WTC11 (cell line): ENCODE measurements at regions not wholly inside any gene's neighbourhood (a gene's known extent, or its start where the extent isn't known, plus 50 kb on each side); places are given as distances from the start of the nearest gene placed in this dataset.

ENCODE experiments used
- ATAC-seq: fragments of 200-7000 bp; cut with Tn5 transposase; 2 replicates; pipeline ENCODE4 v1.10.0; 2021; ENCODE audit warnings: mild to moderate bottlenecking, moderate library complexity
- CTCF ChIA-PET: fragments of 300-600 bp; sonication (Branson Sonifier 250); formaldehyde crosslinking; loops from one replicate; lab custom pipeline; 2021; ENCODE audit warnings: antibody characterized with exemption; lab: Charles Lee
- POLR2A ChIA-PET: fragments of 350-600 bp; sonication (Branson Sonifier 250); formaldehyde crosslinking; loops from one replicate; lab custom pipeline; 2021; ENCODE audit warnings: antibody characterized with exemption; lab: Charles Lee
- DNase-seq: peaks from one replicate; pipeline ENCODE4 v3.0.0; 2021; ENCODE audit warnings: low spot score
- H3K27ac Mint-ChIP-seq: 2 replicates; pipeline ENCODE4 v1.8.0; 2021; ENCODE audit warnings: mixed read lengths
- H3K27me3 Mint-ChIP-seq: 2 replicates; pipeline ENCODE4 v1.8.0; 2021; ENCODE audit warnings: low read depth, mild to moderate bottlenecking, moderate library complexity, mixed read lengths
- H3K36me3 Mint-ChIP-seq: 2 replicates; pipeline ENCODE4 v1.8.0; 2021; ENCODE audit warnings: mixed read lengths
- H3K4me1 Mint-ChIP-seq: 2 replicates; pipeline ENCODE4 v1.8.0; 2022; ENCODE audit warnings: mixed read lengths
- H3K4me3 Mint-ChIP-seq: 2 replicates; pipeline ENCODE4 v1.8.0; 2021; ENCODE audit warnings: mild to moderate bottlenecking, moderate library complexity, mixed read lengths
- H3K9me3 Mint-ChIP-seq: 2 replicates; pipeline ENCODE4 v1.8.0; 2021; ENCODE audit warnings: mixed read lengths
- GRHL2 ChIP-seq: fragments of 250-450 bp; sonication (Bioruptor Pico); IDR thresholded peaks from 2 replicates; pipeline ENCODE4 v1.8.0; 2022; ENCODE audit warnings: mild to moderate bottlenecking, moderate library complexity; ENCODE audit not compliant: insufficient replicate concordance, severe bottlenecking
- HMGA2 ChIP-seq: fragments of 250-450 bp; sonication (Bioruptor Pico); IDR thresholded peaks from 2 replicates; pipeline ENCODE4 v1.4.0; 2021; ENCODE audit warnings: mild to moderate bottlenecking, moderate library complexity
- KAT7 ChIP-seq: sonication (generic); formaldehyde crosslinking; IDR thresholded peaks from 2 replicates; pipeline ENCODE4 v1.8.1; 2023; ENCODE audit warnings: missing genetic modification reagents, mild to moderate bottlenecking, borderline replicate concordance
- NFATC4 ChIP-seq: fragments of 250-450 bp; sonication (Bioruptor Pico); IDR thresholded peaks from 2 replicates; pipeline ENCODE4 v1.9.0; 2021; ENCODE audit warnings: mild to moderate bottlenecking
- TCF7 ChIP-seq: sonication (generic); formaldehyde crosslinking; IDR thresholded peaks from 2 replicates; pipeline ENCODE4 v1.8.0; 2022; ENCODE audit warnings: mild to moderate bottlenecking, low read depth, missing genetic modification reagents, moderate library complexity
- ZNF232 ChIP-seq: sonication (generic); formaldehyde crosslinking; IDR thresholded peaks from 2 replicates; pipeline ENCODE4 v1.8.0; 2022; ENCODE audit warnings: mild to moderate bottlenecking, missing genetic modification reagents
- TF ChIP-seq, protein P1 (sequence below): sonication (generic); formaldehyde crosslinking; IDR thresholded peaks from 2 replicates; pipeline ENCODE4 v1.8.0; 2022; ENCODE audit warnings: mild to moderate bottlenecking, missing genetic modification reagents
- TF ChIP-seq, protein P2 (sequence below): sonication (generic); formaldehyde crosslinking; IDR thresholded peaks from 2 replicates; pipeline ENCODE4 v1.8.0; 2023; ENCODE audit warnings: mild to moderate bottlenecking, missing genetic modification reagents
- TF ChIP-seq, protein P3 (sequence below): sonication (generic); formaldehyde crosslinking; conservative IDR thresholded peaks from 2 replicates; pipeline ENCODE4 v1.8.1; 2022; ENCODE audit warnings: mild to moderate bottlenecking, missing genetic modification reagents
- TF ChIP-seq, protein P4 (sequence below): sonication (generic); formaldehyde crosslinking; IDR thresholded peaks from 2 replicates; pipeline ENCODE4 v1.8.0; 2022; ENCODE audit warnings: mild to moderate bottlenecking, missing genetic modification reagents
- TF ChIP-seq, protein P5 (sequence below): sonication (generic); formaldehyde crosslinking; IDR thresholded peaks from 2 replicates; pipeline ENCODE4 v1.8.1; 2022; ENCODE audit warnings: mild to moderate bottlenecking, missing genetic modification reagents, moderate library complexity, borderline replicate concordance
- TF ChIP-seq, protein P6 (sequence below): fragments of 250-450 bp; sonication (Bioruptor Pico); conservative IDR thresholded peaks from 2 replicates; pipeline ENCODE4 v1.9.0; 2021; ENCODE audit warnings: mild to moderate bottlenecking
- TF ChIP-seq, protein P7 (sequence below): sonication (generic); formaldehyde crosslinking; IDR thresholded peaks from 2 replicates; pipeline ENCODE4 v1.8.1; 2023; ENCODE audit warnings: mild to moderate bottlenecking, missing genetic modification reagents

DNA sequence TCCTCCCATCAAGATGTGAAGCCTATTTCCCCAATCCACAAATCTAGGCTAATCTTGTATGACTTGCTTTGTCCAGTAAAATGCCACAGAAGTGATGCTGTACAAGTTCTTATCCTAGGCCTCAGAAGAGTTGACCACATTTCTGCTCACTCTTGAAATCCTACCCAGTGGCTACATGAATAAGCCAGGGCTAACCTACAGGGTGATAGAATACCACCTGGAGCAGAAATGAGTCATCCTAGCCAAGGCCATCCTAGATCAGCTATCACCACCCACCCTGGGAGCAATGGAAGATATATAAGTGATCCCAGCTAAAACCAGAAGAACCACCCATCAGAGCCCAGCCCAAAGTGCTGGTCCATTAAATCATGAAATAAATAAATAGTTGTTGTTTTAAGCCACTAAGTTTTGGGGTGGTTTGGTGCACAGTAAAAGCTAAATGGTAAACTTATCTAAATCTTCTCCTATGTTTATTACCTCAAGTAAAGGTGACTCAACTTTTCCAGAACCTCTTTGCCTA lies 105.1 kb downstream of the RPS29 start (continued):
- no peak for TF ChIP-seq KAT7 (CRISPR knock-in tag)

DNA sequence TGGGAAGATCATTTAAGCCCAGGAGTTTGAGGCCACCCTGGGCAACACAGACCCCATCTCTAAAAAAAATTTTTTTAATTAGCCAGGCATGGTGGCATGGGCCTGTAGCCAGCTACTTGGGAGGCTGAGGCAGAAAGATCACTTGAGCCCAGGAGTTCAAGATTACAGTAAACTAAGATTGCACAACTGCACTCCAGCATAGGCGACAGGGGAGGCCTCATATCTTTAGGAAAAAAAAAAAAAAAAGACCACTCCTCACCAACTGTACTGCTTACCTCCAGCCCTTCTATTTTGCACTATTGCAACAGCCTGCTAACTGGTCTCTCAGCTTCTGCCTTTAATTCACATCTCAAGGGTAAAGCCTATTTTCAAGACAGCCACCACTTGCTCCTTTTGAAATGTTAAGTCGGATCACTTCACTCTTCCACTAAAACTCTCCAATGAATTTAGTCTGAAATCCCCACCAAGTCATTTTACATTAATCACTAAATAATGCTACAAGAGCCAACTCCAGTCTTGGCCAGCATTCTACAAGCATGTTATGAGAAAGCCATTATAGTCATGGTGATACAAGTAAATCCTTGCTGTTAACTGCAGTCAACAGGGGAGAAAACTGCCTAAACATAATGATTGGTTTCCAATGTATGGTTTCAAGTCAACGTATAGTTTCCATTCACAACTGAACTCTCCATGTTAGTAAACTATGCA lies 106.0 kb downstream of the RPS29 start:
- Mint-ChIP-seq H3K4me3 (no peak overlapping the region), H3K9me3 (peaks cover 16% of the 10 kb centered on the region), H3K27me3 (no peaks in the 10 kb centered on the region), H3K27ac (no peak overlapping the region), H3K4me1 (peaks cover 10% of the 10 kb centered on the region)
- DNase-seq: no peak
- CTCF ChIA-PET: interaction anchor here (7.9 kb wide), 1 partner anchor 18 kb away, joined by 52 read pairs; no protein-coding TSS in a partner anchor
- POLR2A ChIA-PET: interaction anchor here (0.6 kb wide), 1 partner anchor 98 kb away, joined by 7 read pairs; no protein-coding TSS in a partner anchor
- TF ChIP-seq GRHL2 (CRISPR knock-in tag): no peak
- TF ChIP-seq, protein P1, sequence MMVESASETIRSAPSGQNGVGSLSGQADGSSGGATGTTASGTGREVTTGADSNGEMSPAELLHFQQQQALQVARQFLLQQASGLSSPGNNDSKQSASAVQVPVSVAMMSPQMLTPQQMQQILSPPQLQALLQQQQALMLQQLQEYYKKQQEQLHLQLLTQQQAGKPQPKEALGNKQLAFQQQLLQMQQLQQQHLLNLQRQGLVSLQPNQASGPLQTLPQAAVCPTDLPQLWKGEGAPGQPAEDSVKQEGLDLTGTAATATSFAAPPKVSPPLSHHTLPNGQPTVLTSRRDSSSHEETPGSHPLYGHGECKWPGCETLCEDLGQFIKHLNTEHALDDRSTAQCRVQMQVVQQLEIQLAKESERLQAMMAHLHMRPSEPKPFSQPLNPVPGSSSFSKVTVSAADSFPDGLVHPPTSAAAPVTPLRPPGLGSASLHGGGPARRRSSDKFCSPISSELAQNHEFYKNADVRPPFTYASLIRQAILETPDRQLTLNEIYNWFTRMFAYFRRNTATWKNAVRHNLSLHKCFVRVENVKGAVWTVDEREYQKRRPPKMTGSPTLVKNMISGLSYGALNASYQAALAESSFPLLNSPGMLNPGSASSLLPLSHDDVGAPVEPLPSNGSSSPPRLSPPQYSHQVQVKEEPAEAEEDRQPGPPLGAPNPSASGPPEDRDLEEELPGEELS (CRISPR knock-in tag): no peak
- TF ChIP-seq, protein P2, sequence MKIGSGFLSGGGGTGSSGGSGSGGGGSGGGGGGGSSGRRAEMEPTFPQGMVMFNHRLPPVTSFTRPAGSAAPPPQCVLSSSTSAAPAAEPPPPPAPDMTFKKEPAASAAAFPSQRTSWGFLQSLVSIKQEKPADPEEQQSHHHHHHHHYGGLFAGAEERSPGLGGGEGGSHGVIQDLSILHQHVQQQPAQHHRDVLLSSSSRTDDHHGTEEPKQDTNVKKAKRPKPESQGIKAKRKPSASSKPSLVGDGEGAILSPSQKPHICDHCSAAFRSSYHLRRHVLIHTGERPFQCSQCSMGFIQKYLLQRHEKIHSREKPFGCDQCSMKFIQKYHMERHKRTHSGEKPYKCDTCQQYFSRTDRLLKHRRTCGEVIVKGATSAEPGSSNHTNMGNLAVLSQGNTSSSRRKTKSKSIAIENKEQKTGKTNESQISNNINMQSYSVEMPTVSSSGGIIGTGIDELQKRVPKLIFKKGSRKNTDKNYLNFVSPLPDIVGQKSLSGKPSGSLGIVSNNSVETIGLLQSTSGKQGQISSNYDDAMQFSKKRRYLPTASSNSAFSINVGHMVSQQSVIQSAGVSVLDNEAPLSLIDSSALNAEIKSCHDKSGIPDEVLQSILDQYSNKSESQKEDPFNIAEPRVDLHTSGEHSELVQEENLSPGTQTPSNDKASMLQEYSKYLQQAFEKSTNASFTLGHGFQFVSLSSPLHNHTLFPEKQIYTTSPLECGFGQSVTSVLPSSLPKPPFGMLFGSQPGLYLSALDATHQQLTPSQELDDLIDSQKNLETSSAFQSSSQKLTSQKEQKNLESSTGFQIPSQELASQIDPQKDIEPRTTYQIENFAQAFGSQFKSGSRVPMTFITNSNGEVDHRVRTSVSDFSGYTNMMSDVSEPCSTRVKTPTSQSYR (CRISPR knock-in tag): no peak
- TF ChIP-seq, protein P3, sequence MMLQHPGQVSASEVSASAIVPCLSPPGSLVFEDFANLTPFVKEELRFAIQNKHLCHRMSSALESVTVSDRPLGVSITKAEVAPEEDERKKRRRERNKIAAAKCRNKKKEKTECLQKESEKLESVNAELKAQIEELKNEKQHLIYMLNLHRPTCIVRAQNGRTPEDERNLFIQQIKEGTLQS (CRISPR knock-in tag): no peak
- TF ChIP-seq, protein P4, sequence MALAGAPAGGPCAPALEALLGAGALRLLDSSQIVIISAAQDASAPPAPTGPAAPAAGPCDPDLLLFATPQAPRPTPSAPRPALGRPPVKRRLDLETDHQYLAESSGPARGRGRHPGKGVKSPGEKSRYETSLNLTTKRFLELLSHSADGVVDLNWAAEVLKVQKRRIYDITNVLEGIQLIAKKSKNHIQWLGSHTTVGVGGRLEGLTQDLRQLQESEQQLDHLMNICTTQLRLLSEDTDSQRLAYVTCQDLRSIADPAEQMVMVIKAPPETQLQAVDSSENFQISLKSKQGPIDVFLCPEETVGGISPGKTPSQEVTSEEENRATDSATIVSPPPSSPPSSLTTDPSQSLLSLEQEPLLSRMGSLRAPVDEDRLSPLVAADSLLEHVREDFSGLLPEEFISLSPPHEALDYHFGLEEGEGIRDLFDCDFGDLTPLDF (CRISPR knock-in tag): no peak
- no peak for TF ChIP-seq ZNF232
- TF ChIP-seq, protein P5, sequence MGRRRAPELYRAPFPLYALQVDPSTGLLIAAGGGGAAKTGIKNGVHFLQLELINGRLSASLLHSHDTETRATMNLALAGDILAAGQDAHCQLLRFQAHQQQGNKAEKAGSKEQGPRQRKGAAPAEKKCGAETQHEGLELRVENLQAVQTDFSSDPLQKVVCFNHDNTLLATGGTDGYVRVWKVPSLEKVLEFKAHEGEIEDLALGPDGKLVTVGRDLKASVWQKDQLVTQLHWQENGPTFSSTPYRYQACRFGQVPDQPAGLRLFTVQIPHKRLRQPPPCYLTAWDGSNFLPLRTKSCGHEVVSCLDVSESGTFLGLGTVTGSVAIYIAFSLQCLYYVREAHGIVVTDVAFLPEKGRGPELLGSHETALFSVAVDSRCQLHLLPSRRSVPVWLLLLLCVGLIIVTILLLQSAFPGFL: no peak
- TF ChIP-seq NFATC4 (CRISPR knock-in tag): no peak
- TF ChIP-seq, protein P6, sequence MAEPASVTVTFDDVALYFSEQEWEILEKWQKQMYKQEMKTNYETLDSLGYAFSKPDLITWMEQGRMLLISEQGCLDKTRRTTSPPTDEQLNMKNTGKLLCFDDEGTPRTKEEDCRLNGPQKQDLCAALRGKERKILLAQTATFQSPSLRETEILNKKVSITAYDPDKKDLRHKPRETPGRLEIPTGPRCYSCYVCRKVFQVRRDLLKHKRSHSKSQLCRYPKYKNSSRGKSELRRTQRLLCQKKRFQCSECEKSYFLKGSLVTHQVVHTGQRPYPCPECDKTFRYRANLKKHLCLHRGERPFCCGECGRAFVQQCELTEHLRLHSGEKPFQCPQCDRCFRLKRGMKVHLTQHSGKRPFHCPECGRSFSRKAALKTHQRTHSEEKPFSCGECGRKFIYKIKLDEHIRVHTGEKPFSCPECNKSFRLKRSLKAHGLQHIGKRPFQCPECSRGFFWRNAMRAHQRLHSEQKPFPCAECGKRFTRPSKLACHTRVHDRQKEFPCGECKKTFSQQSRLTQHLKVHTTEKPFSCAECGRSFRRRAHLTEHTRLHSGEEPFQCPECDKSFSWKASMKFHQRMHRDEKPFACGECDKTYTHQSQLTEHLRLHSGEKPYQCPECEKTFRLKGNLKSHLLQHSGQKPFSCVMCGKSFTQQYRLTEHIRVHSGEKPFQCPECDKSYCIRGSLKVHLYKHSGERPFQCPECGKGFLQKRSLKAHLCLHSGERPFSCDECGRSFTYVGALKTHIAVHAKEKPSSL (CRISPR knock-in tag): no peak
- TF ChIP-seq, protein P7, sequence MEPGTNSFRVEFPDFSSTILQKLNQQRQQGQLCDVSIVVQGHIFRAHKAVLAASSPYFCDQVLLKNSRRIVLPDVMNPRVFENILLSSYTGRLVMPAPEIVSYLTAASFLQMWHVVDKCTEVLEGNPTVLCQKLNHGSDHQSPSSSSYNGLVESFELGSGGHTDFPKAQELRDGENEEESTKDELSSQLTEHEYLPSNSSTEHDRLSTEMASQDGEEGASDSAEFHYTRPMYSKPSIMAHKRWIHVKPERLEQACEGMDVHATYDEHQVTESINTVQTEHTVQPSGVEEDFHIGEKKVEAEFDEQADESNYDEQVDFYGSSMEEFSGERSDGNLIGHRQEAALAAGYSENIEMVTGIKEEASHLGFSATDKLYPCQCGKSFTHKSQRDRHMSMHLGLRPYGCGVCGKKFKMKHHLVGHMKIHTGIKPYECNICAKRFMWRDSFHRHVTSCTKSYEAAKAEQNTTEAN (CRISPR knock-in tag): no peak
- TF ChIP-seq HMGA2 (CRISPR knock-in tag): no peak
- TF ChIP-seq TCF7: no peak
- TF ChIP-seq, all 79 proteins: peak for 0
- ATAC-seq: no peak
- peaks cover 6% of the 10 kb centered on the region for H3K36me3 Mint-ChIP-seq
